Smooth muscle cell (in vitro differentiated cells): ENCODE measurements at regions not wholly inside any gene's neighbourhood (a gene's known extent, or its start where the extent isn't known, plus 50 kb on each side); places are given as distances from the start of the nearest gene placed in this dataset.

Experiments used
- DNase-seq: peaks from one replicate; lab custom pipeline; 2025; ENCODE audit not compliant: unreplicated experiment; lab: John Stamatoyannopoulos, UW
- H2AFZ ChIP-seq: fragments of 200-600 bp; sonication (generic); 2 replicates; pipeline ENCODE4 v1.6.0; 2016; ENCODE audit warnings: antibody characterized with exemption, low read depth, mild to moderate bottlenecking
- H3F3A ChIP-seq: fragments of 200-600 bp; sonication (generic); 2 replicates; pipeline ENCODE4 v1.6.0; 2017; ENCODE audit warnings: antibody characterized with exemption, low read depth
- H3K27ac ChIP-seq: fragments of 200-600 bp; sonication (generic); 2 replicates; pipeline ENCODE4 v1.5.1; 2016; ENCODE audit warnings: low read depth, mild to moderate bottlenecking
- H3K27me3 ChIP-seq: fragments of 200-600 bp; sonication (generic); 2 replicates; pipeline ENCODE4 v1.6.1; 2016; ENCODE audit warnings: low read depth, mild to moderate bottlenecking
- H3K36me3 ChIP-seq: fragments of 200-600 bp; sonication (generic); 2 replicates; pipeline ENCODE4 v1.5.1; 2016; ENCODE audit warnings: low read depth
- H3K4me1 ChIP-seq: fragments of 200-600 bp; sonication (generic); 2 replicates; pipeline ENCODE4 v1.5.1; 2016; ENCODE audit warnings: low read depth
- H3K4me2 ChIP-seq: fragments of 200-600 bp; sonication (generic); 2 replicates; pipeline ENCODE4 v1.6.0; 2016; ENCODE audit warnings: mild to moderate bottlenecking
- H3K4me3 ChIP-seq: fragments of 200-600 bp; sonication (generic); 2 replicates; pipeline ENCODE4 v1.5.1; 2016; ENCODE audit warnings: mild to moderate bottlenecking
- H3K79me2 ChIP-seq: fragments of 200-600 bp; sonication (generic); 2 replicates; pipeline ENCODE4 v1.6.0; 2016; ENCODE audit warnings: low read depth, mild to moderate bottlenecking
- H3K9ac ChIP-seq: fragments of 200-600 bp; sonication (generic); 2 replicates; pipeline ENCODE4 v1.6.0; 2016; ENCODE audit warnings: low read depth
- H3K9me3 ChIP-seq: fragments of 200-600 bp; sonication (generic); replicated peaks from 2 replicates; pipeline ENCODE4 v1.5.1; 2016; ENCODE audit warnings: low read depth
- H4K20me1 ChIP-seq: fragments of 200-600 bp; sonication (generic); 2 replicates; pipeline ENCODE4 v1.6.0; 2016; ENCODE audit warnings: low read depth
- WGBS: methylation state at CpG from one replicate; pipeline ENCODE4 v1.1.7; 2016; ENCODE audit warnings: low lambda C conversion rate; 5-methylcytosine and 5-hydroxymethylcytosine counted together
- TF ChIP-seq, protein P1 (sequence below): fragments of 200-600 bp; sonication (generic); IDR thresholded peaks from 2 replicates; pipeline ENCODE4 v1.5.1; 2017; ENCODE audit warnings: borderline replicate concordance, mild to moderate bottlenecking, antibody characterized with exemption; ENCODE audit not compliant: insufficient read depth, poor library complexity, severe bottlenecking

GRCh38 chr1:192488058-192488457 is 87.5 kb upstream of the RGS1 start:
- H3K27me3 ChIP-seq: no peaks in the 10 kb centered on the region
- TF ChIP-seq, protein P1, sequence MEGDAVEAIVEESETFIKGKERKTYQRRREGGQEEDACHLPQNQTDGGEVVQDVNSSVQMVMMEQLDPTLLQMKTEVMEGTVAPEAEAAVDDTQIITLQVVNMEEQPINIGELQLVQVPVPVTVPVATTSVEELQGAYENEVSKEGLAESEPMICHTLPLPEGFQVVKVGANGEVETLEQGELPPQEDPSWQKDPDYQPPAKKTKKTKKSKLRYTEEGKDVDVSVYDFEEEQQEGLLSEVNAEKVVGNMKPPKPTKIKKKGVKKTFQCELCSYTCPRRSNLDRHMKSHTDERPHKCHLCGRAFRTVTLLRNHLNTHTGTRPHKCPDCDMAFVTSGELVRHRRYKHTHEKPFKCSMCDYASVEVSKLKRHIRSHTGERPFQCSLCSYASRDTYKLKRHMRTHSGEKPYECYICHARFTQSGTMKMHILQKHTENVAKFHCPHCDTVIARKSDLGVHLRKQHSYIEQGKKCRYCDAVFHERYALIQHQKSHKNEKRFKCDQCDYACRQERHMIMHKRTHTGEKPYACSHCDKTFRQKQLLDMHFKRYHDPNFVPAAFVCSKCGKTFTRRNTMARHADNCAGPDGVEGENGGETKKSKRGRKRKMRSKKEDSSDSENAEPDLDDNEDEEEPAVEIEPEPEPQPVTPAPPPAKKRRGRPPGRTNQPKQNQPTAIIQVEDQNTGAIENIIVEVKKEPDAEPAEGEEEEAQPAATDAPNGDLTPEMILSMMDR: peak; percentile 28
- peak overlapping the region; percentile 97 for H3K27ac ChIP-seq
- DNase-seq: no peak
- no peak overlapping the region for H3K4me3 ChIP-seq
- H2AFZ ChIP-seq: no peak overlapping the region
- no peaks in the 10 kb centered on the region for H3K79me2 ChIP-seq
- H3F3A ChIP-seq: peaks cover 22% of the 10 kb centered on the region
- no peaks in the 10 kb centered on the region for H3K9me3 ChIP-seq
- peaks cover 14% of the 10 kb centered on the region for H3K4me1 ChIP-seq
- no peak overlapping the region for H3K4me2 ChIP-seq
- H3K36me3 ChIP-seq: no peaks in the 10 kb centered on the region
- H3K9ac ChIP-seq: no peak overlapping the region
- H4K20me1 ChIP-seq: no peaks in the 10 kb centered on the region

DNA sequence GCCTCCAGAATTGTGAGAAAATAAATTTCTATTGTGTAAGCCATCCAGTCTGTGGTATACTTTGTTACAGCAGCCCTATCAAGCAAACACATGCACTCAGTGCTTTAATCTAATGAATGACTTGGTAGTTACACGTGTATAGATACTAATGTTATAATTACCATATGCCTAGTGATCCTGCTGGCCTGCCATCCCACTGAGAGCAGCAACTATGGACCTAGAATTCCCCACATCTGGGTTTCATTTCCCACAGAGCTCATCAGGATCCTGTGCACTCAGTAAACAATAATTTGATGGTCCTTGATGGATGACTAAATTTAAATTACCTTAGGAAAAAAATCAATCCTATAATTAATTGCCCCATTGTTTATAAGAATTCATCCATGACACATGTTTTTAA is 86.5 kb upstream of the RGS1 start:
- Histone ChIP-seq H4K20me1 (no peaks in the 10 kb centered on the region), H3K4me1 (peaks cover 14% of the 10 kb centered on the region), H3K79me2 (no peaks in the 10 kb centered on the region), H2AFZ (no peak overlapping the region), H3K9ac (peak overlapping the region; percentile 82), H3K4me2 (peak overlapping the region; percentile 38), H3K4me3 (no peak overlapping the region), H3K27me3 (no peaks in the 10 kb centered on the region), H3K9me3 (no peaks in the 10 kb centered on the region), H3F3A (peaks cover 22% of the 10 kb centered on the region), H3K27ac (peak overlapping the region; percentile 97), H3K36me3 (no peaks in the 10 kb centered on the region)
- WGBS: 31% methylated on average over 1 of the region's 1 CpG
- TF ChIP-seq, protein P1: no peak
- DNase-seq: no peak

DNA sequence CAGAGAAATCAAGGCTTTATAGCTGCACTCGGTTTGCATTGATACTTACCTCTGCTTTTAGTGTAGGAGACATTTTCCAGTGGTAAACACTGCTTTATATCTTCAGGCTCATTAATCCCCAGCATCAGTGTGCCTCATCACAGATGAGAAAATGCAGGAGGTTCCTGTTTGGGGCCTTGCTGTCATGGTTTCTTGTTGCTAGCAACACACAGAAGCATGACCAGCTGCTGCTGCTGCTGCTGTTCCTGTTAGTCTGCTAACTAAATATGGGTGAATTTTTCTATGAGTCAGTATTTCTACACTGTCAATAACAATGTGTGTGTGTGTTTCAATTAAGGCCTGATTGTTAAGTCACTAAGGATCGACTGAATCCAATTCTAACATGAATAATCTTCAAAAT is 85.8 kb upstream of the RGS1 start:
- Histone ChIP-seq H3K36me3 (no peaks in the 10 kb centered on the region), H3K4me1 (peaks cover 14% of the 10 kb centered on the region), H3K27me3 (no peaks in the 10 kb centered on the region), H3K9me3 (no peaks in the 10 kb centered on the region), H2AFZ (no peak overlapping the region), H4K20me1 (no peaks in the 10 kb centered on the region), H3K27ac (peak overlapping the region; percentile 97), H3F3A (peaks cover 22% of the 10 kb centered on the region), H3K4me3 (no peak overlapping the region), H3K9ac (peak overlapping the region; percentile 93), H3K79me2 (no peaks in the 10 kb centered on the region), H3K4me2 (peak overlapping the region; percentile 49)
- TF ChIP-seq, protein P1: no peak
- WGBS: 22% methylated on average over 2 of the region's 2 CpGs
- DNase-seq: peak; percentile 14

DNA sequence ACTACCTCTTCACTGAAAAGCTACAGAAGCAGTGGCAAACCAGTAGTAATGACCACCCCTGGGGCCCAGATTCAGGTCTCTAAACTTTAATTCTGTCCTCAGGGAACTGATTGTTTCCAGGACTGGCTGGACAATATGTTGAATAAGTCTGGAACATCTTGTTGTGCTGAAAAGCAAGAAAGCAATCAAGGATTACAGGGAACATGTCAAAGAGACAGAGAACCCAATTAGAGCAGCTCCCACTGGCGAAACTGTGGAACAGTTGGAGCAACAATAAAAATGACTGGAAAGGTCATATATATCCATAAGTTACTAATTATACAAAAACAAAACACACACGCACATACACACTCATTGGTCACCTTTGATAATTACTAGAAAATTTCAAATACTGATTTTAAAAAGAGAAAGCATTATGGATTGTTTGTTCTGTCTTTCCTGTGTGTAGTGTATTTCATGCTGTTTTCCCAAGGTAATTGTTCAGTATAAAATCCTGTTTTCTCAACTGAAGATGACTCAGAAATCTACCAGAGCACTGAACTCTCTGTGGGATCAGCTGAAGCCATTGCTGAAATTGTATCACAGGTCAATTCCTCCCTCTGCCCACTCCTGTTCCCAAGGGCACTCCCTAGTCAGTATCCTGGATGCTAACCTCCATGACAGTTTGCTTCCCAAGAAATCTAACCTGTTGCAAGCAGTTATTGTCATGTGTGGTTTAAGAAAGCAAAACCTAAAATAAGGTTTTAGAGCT is 83.6 kb upstream of the RGS1 start:
- TF ChIP-seq, protein P1: no peak
- no peak overlapping the region for H3K4me2 ChIP-seq
- no peak for DNase-seq
- no peaks in the 10 kb centered on the region for H3K36me3 ChIP-seq
- no peaks in the 10 kb centered on the region for H3K79me2 ChIP-seq
- H3K4me1 ChIP-seq: peaks cover 9% of the 10 kb centered on the region
- H3F3A ChIP-seq: peaks cover 12% of the 10 kb centered on the region
- peak overlapping the region; percentile 29 for H2AFZ ChIP-seq
- H4K20me1 ChIP-seq: no peaks in the 10 kb centered on the region
- H3K27me3 ChIP-seq: no peaks in the 10 kb centered on the region
- H3K27ac ChIP-seq: peak overlapping the region; percentile 43
- no peaks in the 10 kb centered on the region for H3K9me3 ChIP-seq
- H3K9ac ChIP-seq: peak overlapping the region; percentile 6
- H3K4me3 ChIP-seq: no peak overlapping the region
- 88% methylated on average over 2 of the region's 2 CpGs for WGBS
